ENCODE measurements at regions not wholly inside any gene's neighbourhood (a gene's known extent, or its start where the extent isn't known, plus 50 kb on each side); places are given as distances from the start of the nearest gene placed in this dataset.

GRCh38 chr7:96836456-96836855 is 126.8 kb upstream of the SEM1 start:
- no peak for TF ChIP-seq ZNF274 (IDR thresholded peaks at IDR 0.05; ENCODE audit: low read depth, low read length)
- TF ChIP-seq EZH2phosphoT487 (IDR thresholded peaks at IDR 0.05; ENCODE audit: borderline replicate concordance) = no peak
- no peak for TF ChIP-seq REST (IDR thresholded peaks at IDR 0.05; ENCODE audit: low read depth)
- no peak for TF ChIP-seq MAX (IDR thresholded peaks at IDR 0.05)
- TF ChIP-seq FOSL1 (IDR thresholded peaks at IDR 0.05; ENCODE audit: low read depth) = no peak
- no peak for TF ChIP-seq CTCF (IDR thresholded peaks at IDR 0.05 in 2 of 3, conservative IDR thresholded peaks at IDR 0.05 in 1 of 3; ENCODE audit: borderline replicate concordance in 1 of 3, insufficient read depth in 1 of 3, low read depth in 2 of 3, low read length in 2 of 3)
- TF ChIP-seq SP1 (IDR thresholded peaks at IDR 0.05; ENCODE audit: low read depth) = no peak
- no peak for TF ChIP-seq JUND (IDR thresholded peaks at IDR 0.05)
- no peak for TF ChIP-seq TCF7L2 (IDR thresholded peaks at IDR 0.05; ENCODE audit: borderline replicate concordance, extremely low read depth, insufficient read depth, insufficient read length)
- no peak for TF ChIP-seq POLR2AphosphoS5 (IDR thresholded peaks at IDR 0.05; ENCODE audit: low read depth, low read length)
- TF ChIP-seq ZFX (IDR thresholded peaks at IDR 0.05) = no peak
- TF ChIP-seq POLR2A (IDR thresholded peaks at IDR 0.05; ENCODE audit: borderline replicate concordance, extremely low read depth, insufficient read depth, insufficient read length) = no peak
- no peak for TF ChIP-seq ATF3 (IDR thresholded peaks at IDR 0.05)
- TF ChIP-seq CBX3 (IDR thresholded peaks at IDR 0.05; ENCODE audit: low read depth) = no peak
- TF ChIP-seq SIN3A (IDR thresholded peaks at IDR 0.05; ENCODE audit: low read depth) = no peak
- no peak for TF ChIP-seq RAD21 (IDR thresholded peaks at IDR 0.05; ENCODE audit: low read depth)
- no peak for TF ChIP-seq CEBPB (IDR thresholded peaks at IDR 0.05; ENCODE audit: low read depth)
- no peak for ATAC-seq
- no peaks in the 10 kb centered on the region for H3K4me1 ChIP-seq (ENCODE audit: control insufficient read depth in 1 of 2, insufficient read depth in 2 of 2, low read length in 2 of 2)
- no TSS peak for BruUV-seq (replicated peaks)
- no peak for DNase-seq (ENCODE audit: low read depth, low spot score)
- intact Hi-C loops (cut with micrococcal nuclease) = no loop called here
- CTCF ChIA-PET = no interaction called here
- no peaks in the 10 kb centered on the region for H3K36me3 ChIP-seq (ENCODE audit: control insufficient read depth in 1 of 2, insufficient read depth in 2 of 2, low read length in 2 of 2)
- H3K9ac ChIP-seq (ENCODE audit: low read length) = no peak overlapping the region
- no peaks in the 10 kb centered on the region for H3K9me2 ChIP-seq (ENCODE audit: insufficient read depth)
- no peaks in the 10 kb centered on the region for H3K79me2 ChIP-seq (ENCODE audit: insufficient read depth, low read length)
- RAD21 ChIA-PET (ENCODE audit: low non-redundant PET in 1 of 2, low total read pairs in 2 of 2, uncharacterized antibody in 2 of 2, unreplicated experiment in 2 of 2) = no interaction called here
- H3K4me3 ChIP-seq (replicated peaks in 1 of 2; ENCODE audit: low read depth in 1 of 2, low read length in 2 of 2) = no peak overlapping the region
- no peaks in the 10 kb centered on the region for H3K9me3 ChIP-seq (ENCODE audit: control insufficient read depth in 1 of 2, insufficient read depth in 1 of 2, low read depth in 1 of 2, low read length in 2 of 2)
- no peak overlapping the region for H3K4me2 ChIP-seq (ENCODE audit: low read length)
- H3K27me3 ChIP-seq (ENCODE audit: insufficient read depth, low read length) = peaks cover 52% of the 10 kb centered on the region; the same call in 1 of the 2 replicates
- H2AFZ ChIP-seq (ENCODE audit: low read depth, low read length, poor library complexity, severe bottlenecking) = no peak overlapping the region
- POLR2A ChIA-PET = no interaction called here
- H4K20me1 ChIP-seq (ENCODE audit: insufficient read depth) = no peaks in the 10 kb centered on the region
- no peak overlapping the region for H3K27ac ChIP-seq (ENCODE audit: low read depth, low read length)
